ENCODE measurements at regions not wholly inside any gene's neighbourhood (a gene's known extent, or its start where the extent isn't known, plus 50 kb on each side); places are given as distances from the start of the nearest gene placed in this dataset.

DNA sequence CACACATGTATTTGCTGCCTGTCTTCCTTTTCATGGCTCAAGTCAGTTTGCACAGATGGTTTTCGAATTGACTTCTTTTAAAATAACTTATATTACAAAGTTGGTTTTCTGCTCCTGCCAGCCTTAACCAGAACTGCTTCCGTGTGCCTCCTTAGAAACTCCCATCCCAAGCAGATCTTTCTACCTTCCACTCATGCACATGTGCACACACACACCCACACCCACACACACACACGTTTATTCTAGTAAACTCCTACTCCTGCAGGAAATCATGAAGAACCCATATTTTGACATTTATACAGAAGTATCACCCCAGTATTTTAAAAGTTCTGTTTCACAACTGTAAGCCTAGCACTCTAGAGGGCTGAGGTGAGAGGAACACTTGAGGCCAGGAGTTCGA lies 329.5 kb upstream of the SOX9 start:
- TF ChIP-seq, protein P1, sequence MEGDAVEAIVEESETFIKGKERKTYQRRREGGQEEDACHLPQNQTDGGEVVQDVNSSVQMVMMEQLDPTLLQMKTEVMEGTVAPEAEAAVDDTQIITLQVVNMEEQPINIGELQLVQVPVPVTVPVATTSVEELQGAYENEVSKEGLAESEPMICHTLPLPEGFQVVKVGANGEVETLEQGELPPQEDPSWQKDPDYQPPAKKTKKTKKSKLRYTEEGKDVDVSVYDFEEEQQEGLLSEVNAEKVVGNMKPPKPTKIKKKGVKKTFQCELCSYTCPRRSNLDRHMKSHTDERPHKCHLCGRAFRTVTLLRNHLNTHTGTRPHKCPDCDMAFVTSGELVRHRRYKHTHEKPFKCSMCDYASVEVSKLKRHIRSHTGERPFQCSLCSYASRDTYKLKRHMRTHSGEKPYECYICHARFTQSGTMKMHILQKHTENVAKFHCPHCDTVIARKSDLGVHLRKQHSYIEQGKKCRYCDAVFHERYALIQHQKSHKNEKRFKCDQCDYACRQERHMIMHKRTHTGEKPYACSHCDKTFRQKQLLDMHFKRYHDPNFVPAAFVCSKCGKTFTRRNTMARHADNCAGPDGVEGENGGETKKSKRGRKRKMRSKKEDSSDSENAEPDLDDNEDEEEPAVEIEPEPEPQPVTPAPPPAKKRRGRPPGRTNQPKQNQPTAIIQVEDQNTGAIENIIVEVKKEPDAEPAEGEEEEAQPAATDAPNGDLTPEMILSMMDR (IDR thresholded peaks at IDR 0.05) = no peak
- no peak for TF ChIP-seq POLR2A (IDR thresholded peaks at IDR 0.05)
- no peak for TF ChIP-seq POLR2AphosphoS5 (IDR thresholded peaks at IDR 0.05)
